ENCODE measurements at regions not wholly inside any gene's neighbourhood (a gene's known extent, or its start where the extent isn't known, plus 50 kb on each side); places are given as distances from the start of the nearest gene placed in this dataset.

DNA sequence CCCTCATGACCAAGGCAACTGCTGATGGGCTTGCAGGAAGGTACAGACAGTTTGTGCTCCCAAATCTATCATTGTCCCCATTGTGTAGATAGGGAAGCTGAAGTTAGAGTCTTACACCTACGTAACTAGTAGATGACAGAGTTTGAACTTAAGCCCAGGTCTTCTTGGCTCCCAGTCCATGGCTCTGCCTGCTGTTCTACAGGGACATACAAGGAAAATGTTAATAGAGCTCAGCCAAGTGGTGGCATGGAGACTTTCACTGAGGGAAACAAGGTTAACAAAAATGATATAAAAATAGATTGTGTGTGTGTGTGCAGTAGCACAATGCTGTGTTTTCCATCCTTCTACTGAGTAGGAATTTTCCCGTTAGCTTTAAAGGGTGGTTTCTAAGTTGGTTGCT, 936.5 kb downstream of the RPA4 start (continued):
- TF ChIP-seq JUND (IDR thresholded peaks at IDR 0.05; ENCODE audit: low read length), result no peak

DNA sequence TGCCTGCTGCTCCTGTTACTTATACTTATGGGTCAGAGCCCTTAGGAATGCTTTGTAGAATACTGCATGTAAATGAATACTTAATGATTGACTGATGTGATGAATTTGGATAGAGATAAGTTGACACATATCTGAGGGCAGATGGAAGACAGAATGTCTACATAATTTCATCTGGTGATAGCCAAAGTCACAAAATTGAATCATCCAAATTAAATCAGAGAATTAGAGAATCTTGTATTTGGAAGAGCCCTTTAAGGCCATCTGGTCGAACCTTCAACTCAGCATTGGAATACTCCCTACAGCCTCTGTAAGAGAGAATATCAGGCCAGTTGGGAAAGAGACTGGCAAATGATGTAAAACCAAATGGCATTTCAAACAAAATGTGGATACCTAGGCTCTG, 944.8 kb downstream of the RPA4 start:
- H4K91ac ChIP-seq (replicated peaks; ENCODE audit: insufficient read length, low read length), result no peak overlapping the region
- no peak overlapping the region for H3K27ac ChIP-seq (ENCODE audit: low read depth, low read length)
- H2BK12ac ChIP-seq (ENCODE audit: low read depth, low read length), result no peak overlapping the region
- FAIRE-seq, result no peak
- H2BK5ac ChIP-seq (ENCODE audit: low read depth, low read length), result no peak overlapping the region
- H3K56ac ChIP-seq (replicated peaks; ENCODE audit: insufficient read length, low read depth, low read length), result no peak overlapping the region
- no peak overlapping the region for H4K8ac ChIP-seq (ENCODE audit: extremely low read depth, insufficient read depth, low read length)
- H3K27me3 ChIP-seq (replicated peaks in 1 of 4; ENCODE audit: control insufficient read depth in 3 of 4, extremely low read depth in 1 of 4, insufficient read depth in 3 of 4, low read length in 3 of 4), result no peaks in the 10 kb centered on the region
- no peaks in the 10 kb centered on the region for H3K36me3 ChIP-seq (ENCODE audit: control insufficient read depth in 2 of 4, insufficient read depth in 4 of 4, low read length in 3 of 4)
- no peak overlapping the region for H2AFZ ChIP-seq (ENCODE audit: low read length)
- H3K23me2 ChIP-seq (ENCODE audit: low read depth, low read length), result no peaks in the 10 kb centered on the region
- H3K4ac ChIP-seq (replicated peaks; ENCODE audit: insufficient read length, low read depth, low read length), result no peak overlapping the region
- no peak overlapping the region for H3K4me3 ChIP-seq (ENCODE audit: extremely low read depth in 1 of 4, insufficient read depth in 2 of 4, low read depth in 3 of 4, low read length in 4 of 4)
- 0% methylated on average over 1 of the region's 1 CpG; no CpG with 5 or more reads in 1 of the 2 experiments for WGBS, 2 experiments (ENCODE audit: extremely low coverage in 1 of 2, insufficient coverage in 1 of 2, insufficient read length in 1 of 2, insufficient replicate concordance in 2 of 2, low coverage in 1 of 2, low lambda C conversion rate in 2 of 2, missing lambda C conversion rate in 1 of 2)
- H3K79me2 ChIP-seq (ENCODE audit: control insufficient read depth in 1 of 2, insufficient read depth in 2 of 2, low read length in 2 of 2), result no peaks in the 10 kb centered on the region
- ChIA-PET POLR2A (ENCODE audit: partially characterized antibody) (no interaction called here), CTCF (ENCODE audit: partially characterized antibody) (no interaction called here)
- H3K9ac ChIP-seq (replicated peaks in 1 of 4; ENCODE audit: extremely low read depth in 1 of 4, low read depth in 3 of 4, low read length in 3 of 4), result no peak overlapping the region
- no peak overlapping the region for H3K18ac ChIP-seq (ENCODE audit: extremely low read depth, low read length)
- no peaks in the 10 kb centered on the region for H3K9me3 ChIP-seq (ENCODE audit: insufficient read depth in 2 of 2, low read depth in 1 of 2, low read length in 1 of 2)
- no peak overlapping the region for H3K14ac ChIP-seq (ENCODE audit: insufficient read length)
- no peak overlapping the region for H2BK120ac ChIP-seq (replicated peaks; ENCODE audit: low read depth, low read length)
- no peaks in the 10 kb centered on the region for H4K20me1 ChIP-seq (replicated peaks in 1 of 2; ENCODE audit: control insufficient read depth in 1 of 2, insufficient read depth in 2 of 2, low read length in 2 of 2)
- H4K5ac ChIP-seq (ENCODE audit: insufficient read length, low read depth, low read length), result no peak overlapping the region
- no peak overlapping the region for H3K4me2 ChIP-seq (ENCODE audit: insufficient read depth in 1 of 2, low read depth in 2 of 2, low read length in 2 of 2)
- no peak overlapping the region for H3K23ac ChIP-seq (ENCODE audit: insufficient read length)
- no peak overlapping the region for H2BK20ac ChIP-seq (ENCODE audit: low read length)
- DNase-seq (ENCODE audit: low read depth in 1 of 2, low spot score in 2 of 2), result no peak
- no peaks in the 10 kb centered on the region for H3K79me1 ChIP-seq (ENCODE audit: low read depth, low read length)
- H2AK5ac ChIP-seq (ENCODE audit: low read depth, low read length), result no peak overlapping the region
- no peak overlapping the region for H2BK15ac ChIP-seq (ENCODE audit: low read length)
- TF ChIP-seq SP2 (IDR thresholded peaks at IDR 0.05; ENCODE audit: low read length) (no peak), HDAC6 (IDR thresholded peaks at IDR 0.05; ENCODE audit: low read depth, low read length) (no peak), RNF2 (IDR thresholded peaks at IDR 0.05; ENCODE audit: borderline replicate concordance, low read depth, low read length, missing control alignments, poor library complexity, severe bottlenecking) (no peak), BRCA1 (IDR thresholded peaks at IDR 0.05; ENCODE audit: low read depth, low read length) (no peak)
- TF ChIP-seq, protein P1, sequence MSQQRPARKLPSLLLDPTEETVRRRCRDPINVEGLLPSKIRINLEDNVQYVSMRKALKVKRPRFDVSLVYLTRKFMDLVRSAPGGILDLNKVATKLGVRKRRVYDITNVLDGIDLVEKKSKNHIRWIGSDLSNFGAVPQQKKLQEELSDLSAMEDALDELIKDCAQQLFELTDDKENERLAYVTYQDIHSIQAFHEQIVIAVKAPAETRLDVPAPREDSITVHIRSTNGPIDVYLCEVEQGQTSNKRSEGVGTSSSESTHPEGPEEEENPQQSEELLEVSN (IDR thresholded peaks at IDR 0.05), result no peak
- no peaks in the 10 kb centered on the region for H3K4me1 ChIP-seq (replicated peaks in 1 of 4; ENCODE audit: control insufficient read depth in 3 of 4, insufficient read depth in 4 of 4, low read length in 3 of 4)
